SK-N-SH (cell line): ENCODE measurements at regions not wholly inside any gene's neighbourhood (a gene's known extent, or its start where the extent isn't known, plus 50 kb on each side); places are given as distances from the start of the nearest gene placed in this dataset.
"Not testable (repeated sequence)": the region's sequence is repeated elsewhere in the genome, so short reads cannot be mapped to it uniquely, and the experiment has no call there.

Experiments used
- CTCF ChIA-PET: fragments of 300-600, 350-600 bp; formaldehyde crosslinking; extraction: SDS; loops from one replicate; lab custom pipeline; 2021; lab: Yijun Ruan, JAX
- POLR2A ChIA-PET: fragments of 350-600 bp; sonication (Branson Sonifier 250); formaldehyde crosslinking; extraction: SDS; loops from one replicate; lab custom pipeline; 2020; ENCODE audit warnings: antibody characterized with exemption, inconsistent platforms; lab: Yijun Ruan, JAX
- DNase-seq: peaks from one replicate; pipeline ENCODE4 v3.0.0; 2012
- H2AFZ ChIP-seq: fragments of 200-600 bp; sonication (generic); 2 replicates; pipeline ENCODE4 v1.8.1; 2016; ENCODE audit warnings: antibody characterized with exemption, mild to moderate bottlenecking, low read depth
- H3F3A ChIP-seq: fragments of 200-600 bp; sonication (generic); replicated peaks from 2 replicates; pipeline ENCODE3; 2016; ENCODE audit warnings: antibody characterized with exemption, mild to moderate bottlenecking; ENCODE audit not compliant: insufficient read depth
- H3K27ac ChIP-seq, 2 experiments: fragments of 200-500 bp in 1 of 2; fragments of 200-600 bp in 1 of 2; sonication (Bioruptor generic) in 1 of 2; sonication (generic), shearing (Covaris generic) in 1 of 2; 2 replicates each; pipeline versions ENCODE4 v1.5.1 to v1.6.1; 2014 to 2016; ENCODE audit warnings: low read depth in 2 of 2, inconsistent platforms in 1 of 2, low read length in 1 of 2, mild to moderate bottlenecking in 1 of 2, mixed read lengths in 1 of 2
- H3K27me3 ChIP-seq: fragments of 200-600 bp; sonication (generic), shearing (Covaris generic); 2 replicates; pipeline ENCODE4 v1.6.1; 2016; ENCODE audit warnings: mixed run types; ENCODE audit not compliant: insufficient read depth
- H3K36me3 ChIP-seq, 2 experiments: fragments of 200-500 bp in 1 of 2; fragments of 200-600 bp in 1 of 2; sonication (Bioruptor generic) in 1 of 2; sonication (generic) in 1 of 2; replicated peaks in 1 of 2; 2 replicates each; pipeline versions ENCODE3 to v1.5.1; 2014 to 2016; ENCODE audit warnings: low read length in 1 of 2, mild to moderate bottlenecking in 1 of 2; ENCODE audit not compliant: insufficient read depth in 2 of 2, control insufficient read depth in 1 of 2
- H3K4me1 ChIP-seq, 2 experiments: fragments of 200-500 bp in 1 of 2; fragments of 200-600 bp in 1 of 2; sonication (Bioruptor generic) in 1 of 2; sonication (generic), shearing (Covaris generic) in 1 of 2; 2 replicates each; pipeline versions ENCODE4 v1.5.1 to v1.6.1; 2014 to 2016; ENCODE audit warnings: low read depth in 1 of 2, low read length in 1 of 2, mixed run types in 1 of 2; ENCODE audit not compliant: insufficient read depth in 2 of 2, control insufficient read depth in 1 of 2
- H3K4me2 ChIP-seq: fragments of 200-600 bp; sonication (generic), shearing (Covaris generic); 2 replicates; pipeline ENCODE4 v1.6.1; 2017; ENCODE audit warnings: mixed run types
- H3K4me3 ChIP-seq, 2 experiments: fragments of 200-500 bp in 1 of 2; fragments of 200-600 bp in 1 of 2; sonication (Bioruptor generic) in 1 of 2; sonication (generic), shearing (Covaris generic) in 1 of 2; 2 replicates each; pipeline versions ENCODE4 v1.5.1 to v1.8.1; 2014 to 2016; ENCODE audit warnings: low read depth in 2 of 2, inconsistent platforms in 1 of 2, low read length in 1 of 2, mild to moderate bottlenecking in 1 of 2, mixed read lengths in 1 of 2, moderate library complexity in 1 of 2
- H3K79me2 ChIP-seq: fragments of 200-600 bp; sonication (generic); 2 replicates; pipeline ENCODE4 v1.8.1; 2017; ENCODE audit warnings: mild to moderate bottlenecking; ENCODE audit not compliant: insufficient read depth
- H3K9ac ChIP-seq: fragments of 200-600 bp; sonication (generic); 2 replicates; pipeline ENCODE4 v1.6.1; 2017; ENCODE audit warnings: mixed run types
- H3K9me2 ChIP-seq: fragments of 200-600 bp; sonication (generic); 2 replicates; pipeline ENCODE4 v1.6.1; 2017; ENCODE audit warnings: mixed run types
- H3K9me3 ChIP-seq: fragments of 200-600 bp; sonication (generic); 2 replicates; pipeline ENCODE4 v1.6.1; 2017; ENCODE audit warnings: mixed run types, mild to moderate bottlenecking, moderate library complexity
- H4K20me1 ChIP-seq: fragments of 200-600 bp; sonication (generic); 2 replicates; pipeline ENCODE4 v1.6.1; 2017; ENCODE audit warnings: mild to moderate bottlenecking, mixed run types; ENCODE audit not compliant: insufficient read depth
- EZH2phosphoT487 ChIP-seq: fragments of 200-600 bp; sonication (generic); IDR thresholded peaks from 2 replicates; pipeline ENCODE4 v1.6.1; 2017; ENCODE audit warnings: low read depth, mixed run types, mild to moderate bottlenecking, antibody characterized with exemption, moderate library complexity, borderline replicate concordance
- GABPA ChIP-seq: IDR thresholded peaks from 2 replicates; pipeline ENCODE4 v1.4.0; 2012; ENCODE audit warnings: low read depth, mild to moderate bottlenecking
- IRF3 ChIP-seq: fragments of 150-350 bp; IDR thresholded peaks from 2 replicates; pipeline ENCODE4 v1.6.1; 2016; ENCODE audit warnings: mild to moderate bottlenecking, low read depth, low read length
- JUND ChIP-seq: IDR thresholded peaks from 2 replicates; pipeline ENCODE4 v1.4.0; 2012
- MEF2A ChIP-seq: IDR thresholded peaks from 2 replicates; pipeline ENCODE4 v1.4.0; 2012; ENCODE audit warnings: low read depth, borderline replicate concordance
- MXI1 ChIP-seq: IDR thresholded peaks from 2 replicates; pipeline ENCODE4 v1.6.1; 2012; ENCODE audit warnings: mild to moderate bottlenecking, low read depth, low read length, improper control_type of control experiment
- PBX3 ChIP-seq: IDR thresholded peaks from 2 replicates; pipeline ENCODE4; 2012
- RAD21 ChIP-seq: IDR thresholded peaks from 2 replicates; pipeline ENCODE4 v1.6.1; 2012; ENCODE audit warnings: mild to moderate bottlenecking, low read length
- RXRA ChIP-seq: IDR thresholded peaks from 2 replicates; pipeline ENCODE4 v1.4.0; 2012; ENCODE audit warnings: low read depth, mild to moderate bottlenecking, borderline replicate concordance
- SIN3A ChIP-seq: IDR thresholded peaks from 2 replicates; pipeline ENCODE4 v1.6.1; 2012; ENCODE audit warnings: low read depth, mild to moderate bottlenecking, low read length, moderate library complexity, borderline replicate concordance
- ZBTB33 ChIP-seq: IDR thresholded peaks from 2 replicates; pipeline ENCODE4 v1.4.0; 2012; ENCODE audit warnings: low read depth, borderline replicate concordance
- WGBS: methylation state at CpG from one replicate; pipeline ENCODE4 v1.1.6; 2017; ENCODE audit warnings: low lambda C conversion rate; 5-methylcytosine and 5-hydroxymethylcytosine counted together

DNA sequence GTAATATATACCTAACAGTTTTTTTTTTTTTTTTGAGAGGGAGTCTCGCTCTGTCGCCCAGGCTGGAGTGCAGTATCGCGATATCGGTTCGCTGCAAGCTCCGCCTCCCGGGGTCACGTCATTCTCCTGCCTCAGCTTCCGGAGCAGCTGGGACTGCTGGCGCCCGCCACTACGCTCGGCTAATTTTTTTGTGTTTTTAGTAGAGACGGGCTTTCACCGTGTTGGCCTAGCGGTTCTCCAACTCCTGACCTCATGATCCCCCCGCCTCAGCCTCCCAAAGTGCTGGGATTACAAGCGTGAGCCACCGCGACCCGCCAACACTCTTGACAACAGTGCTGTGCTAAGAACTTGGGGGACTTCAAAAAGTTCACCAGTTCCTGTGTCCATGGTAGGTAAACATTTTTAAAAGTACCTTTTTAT is 63.5 kb downstream of the FOXG1 start:
- WGBS = 34% methylated on average over 18 of the region's 22 CpGs
- DNase-seq = no peak

DNA sequence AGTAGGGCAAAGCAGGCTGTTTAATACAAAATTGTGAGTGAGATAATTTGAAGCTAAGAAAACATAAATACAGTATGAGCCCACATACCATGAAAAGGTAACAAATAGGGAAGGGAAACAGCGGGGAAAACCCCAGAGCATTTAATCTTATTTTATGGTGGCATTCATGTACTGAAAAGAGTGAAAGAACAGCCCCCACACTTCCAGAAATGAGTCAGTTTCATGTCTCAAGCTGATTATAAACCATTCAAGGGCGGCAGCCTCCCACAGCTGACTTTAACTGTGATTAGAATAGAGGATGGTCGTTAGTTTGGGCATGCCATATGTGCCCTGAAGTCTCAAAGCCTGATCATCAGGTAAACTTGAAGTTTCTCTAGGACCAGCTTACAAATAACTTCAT is 64.5 kb downstream of the FOXG1 start:
- Histone ChIP-seq H3K9ac (no peak overlapping the region), H2AFZ (no peak overlapping the region), H3K27me3 (no peaks in the 10 kb centered on the region), H3K4me2 (no peak overlapping the region), H3K4me3 (no peak overlapping the region), H4K20me1 (no peaks in the 10 kb centered on the region), H3K9me3 (no peaks in the 10 kb centered on the region), H3K79me2 (no peaks in the 10 kb centered on the region), H3K36me3 (no peaks in the 10 kb centered on the region), H3F3A (no peaks in the 10 kb centered on the region), H3K27ac (no peak overlapping the region), H3K4me1 (no peaks in the 10 kb centered on the region), H3K9me2 (no peaks in the 10 kb centered on the region)
- ChIA-PET POLR2A (no interaction called here), CTCF (no interaction called here)
- 1% methylated on average over 3 of the region's 3 CpGs for WGBS
- TF ChIP-seq RXRA = no peak
- TF ChIP-seq EZH2phosphoT487 = no peak
- no peak for TF ChIP-seq GABPA
- TF ChIP-seq MXI1 = no peak
- no peak for TF ChIP-seq SIN3A
- no peak for TF ChIP-seq RAD21
- no peak for TF ChIP-seq ZBTB33
- TF ChIP-seq MEF2A = no peak
- TF ChIP-seq PBX3 = no peak
- TF ChIP-seq JUND = no peak
- DNase-seq = no peak

More for the DNA sequence above, 63.5 kb downstream of the FOXG1 start:
- H3K4me3 ChIP-seq = no peak overlapping the region
- H3K27ac ChIP-seq = no peak overlapping the region
- TF ChIP-seq IRF3 = no peak
- TF ChIP-seq PBX3 = no peak
- TF ChIP-seq RAD21 = no peak
- TF ChIP-seq, all 33 proteins: peak for 0
- Histone ChIP-seq H4K20me1 (no peaks in the 10 kb centered on the region), H3K9me2 (no peaks in the 10 kb centered on the region), H3F3A (no peaks in the 10 kb centered on the region), H3K9me3 (no peaks in the 10 kb centered on the region), H3K27me3 (no peaks in the 10 kb centered on the region), H3K36me3 (no peaks in the 10 kb centered on the region), H2AFZ (no peak overlapping the region), H3K4me1 (no peaks in the 10 kb centered on the region), H3K4me2 (no peak overlapping the region), H3K9ac (no peak overlapping the region), H3K79me2 (no peaks in the 10 kb centered on the region)
- ChIA-PET POLR2A (no interaction called here), CTCF (no interaction called here)

DNA sequence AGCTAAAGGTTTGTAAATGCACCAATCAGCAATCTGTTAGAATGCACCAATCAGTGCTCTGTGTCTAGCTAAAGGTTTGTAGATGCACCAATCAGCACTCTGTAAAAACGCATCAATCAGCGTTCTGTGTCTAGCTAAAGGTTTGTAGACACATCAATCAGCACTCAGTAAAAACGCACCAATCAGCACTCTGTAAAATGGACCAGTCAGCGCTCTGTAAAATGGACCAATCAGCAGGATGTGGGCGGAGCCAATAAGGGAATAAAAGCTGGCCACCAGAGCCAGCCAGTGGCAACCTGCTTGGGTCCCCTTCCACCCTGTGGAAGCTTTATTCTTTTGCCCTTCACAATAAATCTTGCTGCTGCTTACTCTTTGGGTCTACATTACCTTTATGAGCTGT is 76.0 kb downstream of the FOXG1 start:
- H3K36me3 ChIP-seq, H3K27ac ChIP-seq, H3K4me2 ChIP-seq, H3K4me3 ChIP-seq, H3K9me2 ChIP-seq, CTCF ChIA-PET, H4K20me1 ChIP-seq, DNase-seq, H3F3A ChIP-seq, H3K79me2 ChIP-seq, POLR2A ChIA-PET, H3K4me1 ChIP-seq, H2AFZ ChIP-seq, H3K9ac ChIP-seq, H3K27me3 ChIP-seq, H3K9me3 ChIP-seq: not testable (repeated sequence)
- WGBS = 11% methylated on average over 5 of the region's 5 CpGs
